SK-N-SH treated with all-trans-retinoic acid at 6 μM for 48 hours (cell line): ENCODE measurements at regions not wholly inside any gene's neighbourhood (a gene's known extent, or its start where the extent isn't known, plus 50 kb on each side); places are given as distances from the start of the nearest gene placed in this dataset.

Experiments used
- OSR1 ChIP-seq: fragments of 250-450 bp; sonication (Bioruptor Pico); IDR thresholded peaks from 2 replicates; pipeline ENCODE4 v1.8.0; 2022; ENCODE audit warnings: moderate library complexity, mild to moderate bottlenecking, inconsistent platforms
- RARB ChIP-seq: fragments of 250-450 bp; sonication (Bioruptor Pico); IDR thresholded peaks from 2 replicates; pipeline ENCODE4 v1.8.0; 2021; ENCODE audit warnings: mild to moderate bottlenecking, moderate library complexity
- ZNF70 ChIP-seq: fragments of 450-650 bp; formaldehyde crosslinking; IDR thresholded peaks from 2 replicates; pipeline ENCODE4 v1.5.0; 2020; ENCODE audit warnings: mild to moderate bottlenecking, moderate library complexity
- TF ChIP-seq, protein P1 (sequence below): fragments of 250-450 bp; sonication (Bioruptor Pico); IDR thresholded peaks from 2 replicates; pipeline ENCODE4 v1.5.0; 2020; ENCODE audit warnings: mild to moderate bottlenecking, moderate library complexity
- TF ChIP-seq, protein P2 (sequence below): fragments of 250-450 bp; sonication (Bioruptor Pico); IDR thresholded peaks from 2 replicates; pipeline ENCODE4 v1.8.0; 2020; ENCODE audit warnings: mild to moderate bottlenecking, moderate library complexity, borderline replicate concordance

DNA sequence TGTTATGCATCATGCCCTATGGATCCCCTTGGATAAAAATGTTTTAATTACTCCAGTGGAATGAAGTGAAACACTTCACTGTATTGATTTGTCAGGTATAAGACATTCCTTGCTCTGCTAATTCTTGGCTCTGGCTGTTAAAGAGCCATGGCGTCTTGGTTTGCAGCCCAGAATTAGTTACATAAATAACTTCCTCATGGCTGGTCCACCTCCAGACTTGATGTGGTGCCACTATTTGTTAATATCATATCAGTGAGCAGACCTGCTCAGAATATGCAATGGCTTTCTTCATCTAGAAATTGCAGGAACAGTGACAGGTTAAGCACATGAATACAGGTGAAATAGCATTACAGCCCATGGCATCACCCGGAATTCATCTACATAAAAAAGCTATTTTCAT is 446.9 kb upstream of the GRIN3A start:
- TF ChIP-seq, protein P1, sequence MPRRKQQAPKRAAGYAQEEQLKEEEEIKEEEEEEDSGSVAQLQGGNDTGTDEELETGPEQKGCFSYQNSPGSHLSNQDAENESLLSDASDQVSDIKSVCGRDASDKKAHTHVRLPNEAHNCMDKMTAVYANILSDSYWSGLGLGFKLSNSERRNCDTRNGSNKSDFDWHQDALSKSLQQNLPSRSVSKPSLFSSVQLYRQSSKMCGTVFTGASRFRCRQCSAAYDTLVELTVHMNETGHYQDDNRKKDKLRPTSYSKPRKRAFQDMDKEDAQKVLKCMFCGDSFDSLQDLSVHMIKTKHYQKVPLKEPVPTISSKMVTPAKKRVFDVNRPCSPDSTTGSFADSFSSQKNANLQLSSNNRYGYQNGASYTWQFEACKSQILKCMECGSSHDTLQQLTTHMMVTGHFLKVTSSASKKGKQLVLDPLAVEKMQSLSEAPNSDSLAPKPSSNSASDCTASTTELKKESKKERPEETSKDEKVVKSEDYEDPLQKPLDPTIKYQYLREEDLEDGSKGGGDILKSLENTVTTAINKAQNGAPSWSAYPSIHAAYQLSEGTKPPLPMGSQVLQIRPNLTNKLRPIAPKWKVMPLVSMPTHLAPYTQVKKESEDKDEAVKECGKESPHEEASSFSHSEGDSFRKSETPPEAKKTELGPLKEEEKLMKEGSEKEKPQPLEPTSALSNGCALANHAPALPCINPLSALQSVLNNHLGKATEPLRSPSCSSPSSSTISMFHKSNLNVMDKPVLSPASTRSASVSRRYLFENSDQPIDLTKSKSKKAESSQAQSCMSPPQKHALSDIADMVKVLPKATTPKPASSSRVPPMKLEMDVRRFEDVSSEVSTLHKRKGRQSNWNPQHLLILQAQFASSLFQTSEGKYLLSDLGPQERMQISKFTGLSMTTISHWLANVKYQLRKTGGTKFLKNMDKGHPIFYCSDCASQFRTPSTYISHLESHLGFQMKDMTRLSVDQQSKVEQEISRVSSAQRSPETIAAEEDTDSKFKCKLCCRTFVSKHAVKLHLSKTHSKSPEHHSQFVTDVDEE (CRISPR knock-in tag): no peak
- TF ChIP-seq ZNF70 (CRISPR knock-in tag) (no peak), RARB (CRISPR knock-in tag) (no peak), OSR1 (CRISPR knock-in tag) (no peak)
- TF ChIP-seq, protein P2, sequence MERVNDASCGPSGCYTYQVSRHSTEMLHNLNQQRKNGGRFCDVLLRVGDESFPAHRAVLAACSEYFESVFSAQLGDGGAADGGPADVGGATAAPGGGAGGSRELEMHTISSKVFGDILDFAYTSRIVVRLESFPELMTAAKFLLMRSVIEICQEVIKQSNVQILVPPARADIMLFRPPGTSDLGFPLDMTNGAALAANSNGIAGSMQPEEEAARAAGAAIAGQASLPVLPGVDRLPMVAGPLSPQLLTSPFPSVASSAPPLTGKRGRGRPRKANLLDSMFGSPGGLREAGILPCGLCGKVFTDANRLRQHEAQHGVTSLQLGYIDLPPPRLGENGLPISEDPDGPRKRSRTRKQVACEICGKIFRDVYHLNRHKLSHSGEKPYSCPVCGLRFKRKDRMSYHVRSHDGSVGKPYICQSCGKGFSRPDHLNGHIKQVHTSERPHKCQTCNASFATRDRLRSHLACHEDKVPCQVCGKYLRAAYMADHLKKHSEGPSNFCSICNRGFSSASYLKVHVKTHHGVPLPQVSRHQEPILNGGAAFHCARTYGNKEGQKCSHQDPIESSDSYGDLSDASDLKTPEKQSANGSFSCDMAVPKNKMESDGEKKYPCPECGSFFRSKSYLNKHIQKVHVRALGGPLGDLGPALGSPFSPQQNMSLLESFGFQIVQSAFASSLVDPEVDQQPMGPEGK (CRISPR knock-in tag): no peak
